ENCODE measurements at regions not wholly inside any gene's neighbourhood (a gene's known extent, or its start where the extent isn't known, plus 50 kb on each side); places are given as distances from the start of the nearest gene placed in this dataset.

DNA sequence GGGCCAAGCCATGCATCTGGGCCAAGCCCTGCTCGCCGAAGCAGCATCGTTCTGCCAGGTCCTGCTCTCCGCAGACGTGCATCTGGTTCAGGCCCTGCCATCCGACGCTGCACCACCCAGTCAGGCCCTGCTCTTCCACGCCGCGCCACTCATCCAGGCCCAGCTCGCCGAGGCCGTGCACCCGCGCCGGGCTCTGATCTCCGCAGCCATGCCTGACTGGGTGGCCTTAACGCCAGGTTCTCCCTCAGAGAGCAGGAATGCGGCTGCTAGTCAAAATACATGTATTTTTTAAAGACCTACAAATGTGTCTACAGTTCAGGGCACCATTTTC lies 891.1 kb upstream of the CTNND2 start:
- TF ChIP-seq, protein P1, sequence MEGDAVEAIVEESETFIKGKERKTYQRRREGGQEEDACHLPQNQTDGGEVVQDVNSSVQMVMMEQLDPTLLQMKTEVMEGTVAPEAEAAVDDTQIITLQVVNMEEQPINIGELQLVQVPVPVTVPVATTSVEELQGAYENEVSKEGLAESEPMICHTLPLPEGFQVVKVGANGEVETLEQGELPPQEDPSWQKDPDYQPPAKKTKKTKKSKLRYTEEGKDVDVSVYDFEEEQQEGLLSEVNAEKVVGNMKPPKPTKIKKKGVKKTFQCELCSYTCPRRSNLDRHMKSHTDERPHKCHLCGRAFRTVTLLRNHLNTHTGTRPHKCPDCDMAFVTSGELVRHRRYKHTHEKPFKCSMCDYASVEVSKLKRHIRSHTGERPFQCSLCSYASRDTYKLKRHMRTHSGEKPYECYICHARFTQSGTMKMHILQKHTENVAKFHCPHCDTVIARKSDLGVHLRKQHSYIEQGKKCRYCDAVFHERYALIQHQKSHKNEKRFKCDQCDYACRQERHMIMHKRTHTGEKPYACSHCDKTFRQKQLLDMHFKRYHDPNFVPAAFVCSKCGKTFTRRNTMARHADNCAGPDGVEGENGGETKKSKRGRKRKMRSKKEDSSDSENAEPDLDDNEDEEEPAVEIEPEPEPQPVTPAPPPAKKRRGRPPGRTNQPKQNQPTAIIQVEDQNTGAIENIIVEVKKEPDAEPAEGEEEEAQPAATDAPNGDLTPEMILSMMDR (conservative IDR thresholded peaks at IDR 0.05; ENCODE audit: low read length): no peak
- no peak for TF ChIP-seq EZH2phosphoT487 (IDR thresholded peaks at IDR 0.05; ENCODE audit: borderline replicate concordance, low read depth, low read length)
